Stimulated activated CD8-positive, alpha-beta memory T cell treated with anti-CD3 and anti-CD28 coated beads, Interleukin-4, amount 100 ng/mL, for 4 hours (primary cell): ENCODE measurements at regions not wholly inside any gene's neighbourhood (a gene's known extent, or its start where the extent isn't known, plus 50 kb on each side); places are given as distances from the start of the nearest gene placed in this dataset.
A peak's percentile ranks its signal among the peaks of the same experiment; 100 is the strongest.

Experiments used
- DNase-seq, 2 donors: peaks; one replicate each; pipeline ENCODE4 v3.0.0-alpha.2; 2020; ENCODE audit warnings: low read depth in 2 of 2, low spot score in 1 of 2

DNA sequence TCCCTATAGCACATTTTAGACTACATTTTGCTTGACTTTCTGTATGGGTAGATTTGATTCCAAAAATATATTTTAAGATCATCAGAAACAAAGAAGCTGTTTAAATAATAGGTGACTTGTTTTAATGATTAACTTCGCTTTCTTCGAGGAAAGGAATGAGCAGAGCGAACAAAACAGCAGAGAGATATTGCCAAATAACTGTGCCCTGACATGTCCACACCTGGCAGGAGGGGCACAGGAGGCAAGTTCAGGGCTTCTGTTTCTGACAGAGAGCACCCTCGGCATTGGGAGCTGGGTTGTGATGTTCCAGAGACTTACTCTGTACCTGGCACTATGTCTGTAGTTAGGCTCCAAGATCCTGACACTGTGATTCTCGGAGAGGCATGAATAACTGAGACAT is 155.7 kb upstream of the SASH1 start:
- no peak for DNase-seq

DNA sequence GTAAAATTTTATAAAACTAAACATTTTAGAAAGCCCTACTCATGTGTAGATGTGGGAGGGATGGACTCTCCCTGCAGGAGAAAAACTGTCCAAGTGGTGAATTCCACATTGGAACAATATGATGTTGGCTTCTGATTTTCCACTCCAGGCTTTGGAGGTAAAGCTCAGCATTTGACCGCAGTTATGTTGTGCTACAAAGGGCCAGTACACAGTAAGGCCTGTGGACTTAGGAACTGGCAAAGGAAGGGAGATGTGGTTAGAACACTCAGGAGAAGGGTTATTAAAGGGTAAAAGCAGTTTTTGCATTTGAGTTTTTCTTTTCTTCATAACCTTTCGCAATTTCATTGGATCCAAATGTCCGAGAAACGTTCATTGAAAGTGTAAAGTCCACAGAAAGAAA is 150.3 kb upstream of the SASH1 start:
- no peak for DNase-seq

DNA sequence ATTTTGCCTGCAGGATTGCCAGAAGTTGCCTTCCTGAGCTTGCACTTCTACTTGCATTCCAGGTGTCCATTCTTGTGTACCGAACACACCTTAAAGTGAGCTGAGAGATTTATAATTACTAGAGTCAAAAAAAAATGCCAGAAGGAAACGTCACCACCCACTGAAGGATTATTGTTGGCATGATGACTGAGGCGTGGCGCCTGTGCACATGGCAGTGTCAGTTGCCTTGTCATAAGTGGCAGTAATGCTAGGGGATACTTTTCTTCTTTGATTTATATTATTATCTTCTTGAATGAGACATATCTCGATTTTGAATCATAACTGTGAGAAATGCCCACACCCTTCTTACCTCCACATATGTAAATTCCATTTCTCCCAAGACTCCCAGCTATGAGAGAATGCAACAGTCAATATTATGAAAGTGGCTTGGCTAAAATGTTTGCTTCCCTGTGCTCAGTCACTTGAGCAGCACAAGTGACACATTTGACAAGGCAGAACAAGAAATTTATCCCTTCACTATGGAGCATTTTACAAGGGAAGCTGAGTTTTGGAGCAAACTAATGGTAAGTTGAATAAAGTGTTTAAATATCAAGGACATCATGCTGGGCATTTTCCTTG is 149.5 kb upstream of the SASH1 start:
- DNase-seq = no peak

DNA sequence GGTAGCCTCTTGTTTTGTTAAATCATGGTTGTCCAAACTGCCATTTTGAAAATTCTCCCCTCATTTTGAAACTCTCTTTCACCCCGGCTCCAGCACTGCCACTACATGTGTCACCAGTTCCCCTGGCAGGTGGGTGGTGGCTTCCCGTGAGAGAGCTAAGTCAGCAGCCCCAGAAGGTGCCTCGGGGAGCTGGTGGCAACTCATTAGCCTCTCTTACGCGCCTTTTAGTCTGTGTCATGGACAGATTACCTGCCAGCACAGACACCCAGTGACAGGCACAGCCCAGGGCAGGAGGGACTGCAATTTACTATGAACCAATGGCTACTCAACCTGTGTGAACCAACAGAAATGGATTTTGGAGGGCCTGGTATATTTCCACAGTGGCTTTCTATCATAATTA is 147.1 kb upstream of the SASH1 start:
- no peak for DNase-seq

DNA sequence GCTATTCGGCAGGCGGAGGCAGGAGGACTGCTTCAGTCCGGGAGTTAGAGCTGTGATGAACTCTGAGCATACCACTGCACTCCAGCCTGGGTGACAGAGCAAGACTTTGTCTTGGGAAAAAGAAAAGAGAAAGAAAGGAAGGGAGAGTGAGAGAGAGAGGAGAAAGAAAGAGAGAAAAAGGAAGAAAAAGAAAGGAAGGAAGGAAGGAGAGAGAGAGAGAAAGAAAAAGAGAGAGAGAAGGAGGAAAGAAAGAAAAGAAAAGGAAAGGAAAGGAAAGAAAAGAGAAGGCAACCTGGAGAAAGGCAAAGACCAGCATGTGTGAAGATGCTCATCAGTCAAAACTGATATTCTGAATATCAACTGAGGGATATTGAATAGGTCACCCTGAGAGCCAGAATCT is 143.1 kb upstream of the SASH1 start:
- DNase-seq = no peak

DNA sequence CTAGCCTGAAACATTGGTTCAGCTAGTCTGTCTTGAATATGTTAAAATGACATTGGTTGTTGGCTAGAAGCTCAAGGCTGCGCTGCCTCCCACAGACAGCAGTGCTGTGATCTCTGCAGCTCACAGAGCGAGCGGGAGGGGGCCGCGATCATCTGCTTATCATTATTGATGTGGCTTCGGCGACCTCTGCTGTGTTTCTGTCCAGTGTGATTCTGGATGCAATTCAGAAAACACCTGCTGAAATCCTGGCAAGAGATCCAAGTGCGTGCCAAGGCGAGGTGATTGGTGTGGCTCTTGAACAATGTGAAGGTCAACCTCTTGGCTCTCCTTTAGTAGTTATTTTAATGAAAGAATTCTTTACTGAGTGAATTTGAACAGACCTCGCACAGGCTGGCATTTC is 142.3 kb upstream of the SASH1 start:
- DNase-seq = no peak

DNA sequence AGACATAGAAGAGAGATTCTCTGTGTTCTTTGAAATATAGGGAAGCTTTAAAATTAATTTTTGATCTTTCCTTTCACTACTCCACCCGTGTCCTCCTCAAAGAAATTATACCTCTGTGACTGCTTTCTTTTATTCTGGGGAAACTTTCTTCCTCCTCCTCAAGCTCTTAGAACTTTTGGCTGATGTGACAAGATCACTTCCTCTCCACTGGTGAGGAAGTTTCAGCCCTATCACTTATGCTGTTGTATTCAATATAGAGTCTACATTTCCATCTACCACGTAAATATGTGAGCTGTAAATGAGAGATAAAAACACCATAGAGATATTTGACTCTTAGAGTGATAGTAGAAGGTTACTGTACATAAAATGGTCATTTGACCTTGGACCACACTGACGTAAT is 141.9 kb upstream of the SASH1 start:
- DNase-seq = no peak

DNA sequence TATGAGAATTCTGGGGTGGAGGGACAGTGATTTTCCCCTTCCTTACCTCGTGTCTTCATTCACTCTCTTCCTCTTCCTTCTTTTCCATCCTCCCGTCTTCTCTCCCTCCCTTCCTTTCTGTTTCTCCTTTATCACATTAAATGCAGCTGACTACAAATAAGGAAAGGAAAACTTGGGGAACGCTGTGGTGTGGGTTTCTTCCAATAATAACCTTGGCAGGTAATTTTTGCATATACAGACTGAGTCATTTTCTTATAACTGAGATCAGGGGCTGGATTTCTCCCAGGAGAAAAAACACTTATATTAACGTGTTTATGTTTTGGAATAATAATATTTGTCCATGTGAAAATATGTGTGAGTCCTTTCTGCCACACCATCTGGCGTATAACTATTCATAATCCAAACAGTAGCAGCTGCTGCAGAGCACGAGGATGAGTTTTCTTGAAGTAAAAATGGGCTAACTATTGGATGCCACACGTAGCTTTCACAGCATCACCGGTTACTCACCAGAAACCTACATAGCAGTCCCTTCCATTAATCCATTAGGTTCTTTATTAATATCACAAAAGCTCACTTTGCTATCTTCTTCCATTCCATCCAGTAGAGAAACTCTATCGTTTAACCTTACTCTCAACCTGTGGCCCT is 139.2 kb upstream of the SASH1 start:
- DNase-seq = no peak

DNA sequence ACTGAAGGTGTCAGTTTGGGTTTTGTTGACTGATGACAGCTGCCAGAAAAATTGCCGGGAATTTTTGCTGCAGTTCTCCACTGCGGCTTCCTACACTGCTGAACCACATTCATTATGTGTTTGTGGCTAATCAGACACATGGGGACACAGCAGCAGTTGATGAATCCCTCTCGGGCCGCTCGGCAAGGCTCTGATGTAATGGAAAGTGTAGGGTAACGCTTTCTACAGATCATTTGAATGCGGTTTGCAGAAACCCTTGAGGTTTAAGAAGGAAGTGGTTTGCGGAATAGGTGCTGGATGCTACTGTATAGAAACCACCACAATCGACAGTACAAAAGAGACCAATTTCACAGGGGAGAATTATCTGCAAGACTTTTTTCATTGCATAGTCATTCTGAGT is 138.7 kb upstream of the SASH1 start:
- DNase-seq = peak; percentile 11 to 23

DNA sequence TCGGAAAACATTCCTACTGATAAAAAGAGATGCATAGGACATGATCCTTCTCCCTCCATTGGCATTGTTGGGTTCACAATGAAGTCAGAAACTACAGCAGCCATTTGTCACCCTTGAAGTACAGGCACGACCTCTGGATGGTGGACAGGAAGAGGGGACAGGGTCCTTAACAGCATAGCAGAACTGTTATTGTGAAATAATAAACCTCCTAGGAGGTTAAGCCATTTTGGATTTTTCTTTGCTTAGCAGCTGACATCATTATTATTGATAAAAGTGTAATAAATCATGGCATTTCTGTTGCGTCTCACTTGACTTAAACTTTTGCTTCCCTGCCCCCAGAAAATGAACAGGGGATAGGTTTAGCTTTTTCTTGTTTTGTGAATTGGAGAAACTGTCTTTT is 134.3 kb upstream of the SASH1 start:
- no peak for DNase-seq

DNA sequence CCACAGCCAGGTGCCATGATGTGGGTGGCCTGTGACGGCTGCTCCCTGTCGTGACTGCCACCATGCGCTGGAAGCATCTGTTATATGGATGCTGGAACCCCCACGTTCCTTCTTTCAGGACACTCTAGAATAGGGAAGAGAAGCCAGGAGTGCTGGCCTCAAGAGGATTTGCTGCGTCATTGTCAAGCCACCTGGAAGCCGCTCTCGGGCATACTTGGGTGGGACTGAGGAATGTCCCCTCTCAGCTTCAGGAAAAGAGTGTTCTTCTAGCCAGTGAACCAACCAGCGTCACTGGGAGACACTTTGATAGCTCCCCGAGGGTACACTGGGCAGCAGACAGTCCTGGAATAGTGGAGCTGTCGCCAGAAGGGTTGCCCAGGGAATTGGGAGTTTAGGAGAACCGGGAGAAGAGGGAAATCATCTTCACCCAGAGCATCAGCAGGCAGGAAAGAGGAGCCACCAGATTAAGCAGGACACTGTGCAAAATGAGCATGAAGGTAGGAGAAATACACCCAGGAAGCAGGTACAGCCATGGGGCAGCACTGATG is 130.8 kb upstream of the SASH1 start:
- DNase-seq = no peak

DNA sequence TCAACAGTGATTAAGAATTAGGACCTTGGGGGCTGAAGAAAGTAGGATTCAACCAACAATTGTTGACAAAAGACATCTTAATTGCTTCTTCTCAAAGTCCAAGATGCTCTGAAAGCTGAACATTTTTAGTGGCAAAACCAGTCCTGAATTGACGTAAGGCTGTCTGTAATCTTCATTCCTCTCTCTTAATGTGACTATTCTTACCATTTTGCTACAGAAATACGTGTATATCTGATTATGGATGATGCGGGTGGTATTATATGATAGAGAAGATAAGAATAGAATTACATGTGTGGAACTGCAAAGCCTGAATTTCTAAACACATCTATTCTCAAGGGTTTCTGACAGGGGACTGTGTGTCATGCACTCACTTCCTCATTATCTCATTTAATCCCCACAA is 130.3 kb upstream of the SASH1 start:
- DNase-seq = no peak

DNA sequence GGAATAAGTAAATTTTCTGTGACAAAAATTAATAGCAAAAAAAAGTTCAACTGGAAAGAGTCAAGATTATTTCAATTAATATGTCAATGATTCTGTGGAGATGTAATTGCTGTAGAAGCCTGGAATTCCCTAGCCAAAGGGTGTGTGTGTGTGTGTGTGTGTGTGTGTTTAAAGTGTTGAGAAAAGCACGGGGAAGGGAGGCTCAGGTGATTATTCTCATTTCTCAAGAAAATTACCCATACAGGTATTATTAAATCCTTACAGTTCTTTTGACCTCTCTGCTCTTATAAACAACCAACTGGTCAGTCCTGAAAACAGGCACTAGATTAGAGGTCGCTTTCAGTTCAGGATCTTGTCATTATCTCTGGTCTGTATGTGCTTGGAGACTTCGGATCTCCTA is 129.3 kb upstream of the SASH1 start:
- DNase-seq = no peak

DNA sequence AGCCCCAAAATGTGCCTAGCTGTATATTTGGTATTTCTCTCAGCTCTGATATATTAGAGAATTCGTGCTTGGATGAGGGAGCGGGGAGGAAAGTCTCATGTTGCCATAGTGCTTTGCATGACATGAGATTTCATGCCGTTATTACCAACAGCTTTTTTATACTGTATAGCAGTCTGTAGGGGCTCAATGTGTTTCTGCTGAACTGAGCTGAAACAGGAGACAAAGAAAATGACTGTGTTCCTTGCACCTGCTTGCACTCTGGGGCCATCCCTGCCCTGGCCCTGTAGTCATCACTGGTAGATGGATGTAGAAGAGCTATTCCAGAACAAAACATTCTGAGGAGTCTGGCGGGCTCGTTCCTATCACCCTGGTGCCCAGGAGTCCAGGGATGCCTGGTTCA is 128.0 kb upstream of the SASH1 start:
- DNase-seq = no peak

DNA sequence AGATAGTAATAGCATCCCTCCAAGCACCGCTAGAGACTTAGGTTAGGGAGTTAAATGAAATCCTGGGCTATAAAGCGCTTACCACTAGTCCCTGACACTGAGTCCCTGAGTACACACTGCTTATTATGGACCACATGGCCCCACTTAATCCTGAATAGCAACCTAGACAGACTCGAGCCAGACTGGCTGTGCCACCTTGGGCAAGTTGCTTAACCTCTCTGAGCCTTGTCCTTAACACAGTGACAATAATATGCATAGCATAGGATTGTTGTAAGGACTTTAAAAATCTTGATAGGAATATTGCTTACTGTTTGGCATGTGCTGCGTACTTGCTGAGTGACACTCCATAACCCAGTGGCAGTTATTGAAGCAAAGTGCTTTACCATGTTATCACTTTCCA is 125.6 kb upstream of the SASH1 start:
- DNase-seq = no peak

DNA sequence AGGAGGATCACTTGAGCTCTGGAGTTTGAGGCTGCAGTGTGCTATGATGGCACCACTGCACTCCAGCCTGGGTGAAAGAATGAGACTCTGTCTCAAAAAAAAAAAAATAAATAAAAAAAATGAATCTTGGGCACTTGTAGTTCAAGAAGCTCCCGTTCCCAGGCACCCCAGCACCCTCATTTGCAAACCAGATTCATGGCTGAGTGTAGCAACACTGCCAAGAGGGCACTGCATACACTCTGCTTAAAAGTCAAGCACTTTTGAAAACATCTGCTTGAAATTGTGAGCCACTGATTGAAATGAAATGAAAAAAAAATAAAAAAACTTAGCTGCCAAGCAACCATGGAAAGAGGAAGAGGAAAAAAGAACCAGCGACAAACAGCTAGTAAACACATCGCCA is 124.7 kb upstream of the SASH1 start:
- DNase-seq = no peak

DNA sequence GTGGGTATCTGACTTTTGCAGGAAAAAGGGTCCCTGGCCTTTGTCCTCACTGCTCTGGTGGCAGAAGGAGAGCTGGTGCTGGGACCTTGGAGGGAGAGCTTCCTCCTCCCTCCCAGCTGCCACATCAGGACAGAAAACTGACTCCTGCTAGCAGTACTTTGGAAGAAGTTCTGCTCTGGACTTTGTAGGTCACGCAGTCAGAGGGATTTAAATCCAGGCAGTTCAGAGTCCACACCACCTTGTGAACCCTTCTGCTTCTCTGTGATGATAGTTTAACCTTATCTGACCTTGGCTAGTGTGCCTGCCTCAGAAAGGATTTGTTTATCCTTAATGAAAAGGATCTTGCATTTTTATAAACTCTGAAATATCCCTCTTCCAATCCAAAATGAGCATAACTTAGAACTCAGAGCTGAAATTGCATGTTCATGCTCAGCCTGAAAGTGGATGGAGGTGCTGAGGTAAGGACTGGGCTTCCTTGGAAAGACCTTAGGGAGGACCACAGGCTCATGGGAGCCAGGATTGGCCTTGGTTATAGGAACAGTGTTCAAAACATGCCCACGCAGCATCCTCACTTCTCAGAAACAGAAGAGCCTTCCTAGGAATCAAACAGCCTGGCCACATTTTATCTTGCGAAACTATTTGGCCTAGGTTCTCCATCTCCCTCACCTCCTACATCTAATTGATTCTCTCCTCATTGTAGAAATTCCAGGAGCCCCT is 123.9 kb upstream of the SASH1 start:
- DNase-seq = no peak

DNA sequence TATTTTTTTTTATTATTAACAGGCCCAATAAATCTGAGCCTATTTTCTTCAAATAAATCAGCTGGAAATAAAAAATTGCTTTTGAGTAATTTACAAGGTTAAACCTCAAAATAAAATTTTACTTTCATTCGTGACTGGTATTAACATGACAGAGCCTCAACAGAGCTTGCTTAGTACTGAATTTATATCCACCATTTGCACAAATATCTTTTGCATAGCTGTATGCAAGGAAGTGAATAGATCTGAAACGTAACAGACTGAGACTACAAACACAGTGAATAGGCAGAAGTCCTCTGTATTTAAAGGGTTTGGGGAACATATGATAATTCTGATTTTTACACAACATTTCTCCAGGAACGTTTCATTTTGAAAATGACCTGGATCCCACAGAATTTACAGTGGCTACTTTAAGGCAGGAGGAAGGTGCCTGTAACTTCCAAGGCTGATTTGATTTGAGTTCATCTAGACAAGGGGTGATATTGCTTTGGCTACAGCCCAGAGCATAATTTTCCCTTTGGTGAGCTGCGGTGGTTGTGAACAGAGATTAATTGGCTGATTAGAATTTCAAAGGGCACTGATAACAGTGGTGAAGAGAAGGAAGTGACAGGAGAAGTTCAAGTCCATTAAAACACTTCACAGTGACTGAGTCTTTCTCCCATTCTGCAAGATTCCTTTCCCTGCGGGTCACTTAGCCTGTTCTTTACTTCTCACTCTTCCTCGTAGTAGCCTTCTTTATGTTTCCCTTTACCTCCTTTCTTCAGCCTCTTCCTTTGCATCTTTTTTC is 121.2 kb upstream of the SASH1 start:
- no peak for DNase-seq

DNA sequence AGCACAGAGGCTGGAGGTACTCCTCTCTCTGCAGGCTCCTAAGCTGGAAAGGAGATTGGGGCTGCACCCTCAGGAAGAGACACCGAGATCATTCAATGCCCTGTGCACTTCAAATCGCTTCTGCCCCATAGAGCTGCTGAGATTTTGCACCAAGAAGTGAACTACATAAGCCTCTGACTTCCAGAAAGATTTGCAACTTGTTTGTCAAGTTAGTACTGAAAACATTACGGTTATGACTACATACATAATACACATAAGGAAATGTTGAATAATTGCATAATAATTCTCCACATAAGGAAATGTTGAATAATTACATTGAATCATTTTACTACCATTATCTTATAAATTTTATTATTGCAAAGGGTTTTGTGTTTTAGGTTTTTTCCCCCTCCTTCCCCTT is 120.3 kb upstream of the SASH1 start:
- no peak for DNase-seq

DNA sequence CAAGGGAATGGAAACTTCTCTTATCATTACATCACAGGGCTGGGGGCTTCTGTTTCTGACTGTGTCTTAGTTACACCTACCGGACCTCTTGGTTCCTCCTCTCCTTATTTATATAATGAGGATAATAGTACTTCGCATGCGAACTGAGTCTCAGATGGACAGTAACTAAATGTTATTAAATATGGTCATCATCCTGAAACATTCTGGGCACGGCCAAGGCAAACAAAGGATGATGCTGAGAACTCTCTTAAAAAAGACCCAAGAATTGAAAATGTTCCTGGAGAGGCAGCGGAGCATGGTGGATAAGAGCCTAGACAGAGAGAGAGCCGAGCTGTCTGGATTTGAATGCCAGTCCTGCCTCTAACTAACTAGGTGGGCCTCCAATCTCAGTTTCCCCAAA is 119.8 kb upstream of the SASH1 start:
- no peak for DNase-seq

DNA sequence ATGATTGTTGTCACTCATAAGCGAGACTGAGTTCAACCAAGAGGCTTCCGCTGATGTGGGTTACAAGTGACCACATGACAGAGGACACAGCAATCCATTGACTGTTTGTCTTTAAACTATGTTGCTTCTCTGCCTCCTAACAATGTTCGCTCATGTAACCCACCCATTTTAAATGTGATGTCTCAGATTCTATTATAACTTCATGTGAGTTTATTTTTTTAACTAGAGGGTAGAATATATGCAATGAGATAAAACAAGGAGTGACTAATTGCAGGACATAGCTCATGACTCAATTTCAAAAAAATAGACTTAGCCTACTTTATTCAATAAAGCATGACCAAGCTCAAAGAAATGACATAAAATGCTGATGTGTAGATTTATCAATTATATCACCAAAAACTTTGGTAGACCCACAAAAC is 119.2 kb upstream of the SASH1 start:
- no peak for DNase-seq

DNA sequence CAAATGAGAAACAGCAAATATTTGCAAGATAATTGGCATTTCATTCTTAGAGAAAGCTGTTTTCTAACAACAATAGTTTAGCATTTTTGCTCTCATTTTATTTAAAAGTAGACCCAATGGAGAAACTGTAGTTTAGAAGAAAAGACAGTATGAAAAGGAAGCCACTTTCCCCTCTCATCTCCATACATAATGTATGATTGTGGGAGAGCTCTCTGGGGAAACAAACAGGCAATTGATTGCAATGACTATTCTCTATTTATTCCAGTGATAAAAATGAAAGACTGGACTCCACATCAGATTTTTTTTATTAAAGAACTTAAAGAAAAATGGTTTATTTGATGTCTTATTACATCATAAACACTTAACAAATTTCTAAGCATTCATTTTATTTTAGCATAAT is 116.8 kb upstream of the SASH1 start:
- DNase-seq = no peak
